Erythroblast (primary cell): ENCODE measurements at regions not wholly inside any gene's neighbourhood (a gene's known extent, or its start where the extent isn't known, plus 50 kb on each side); places are given as distances from the start of the nearest gene placed in this dataset.

Source experiments
- GATA1 ChIP-seq: IDR thresholded peaks from 2 replicates; pipeline ENCODE4 v1.6.1; 2011; ENCODE audit warnings: low read depth, mild to moderate bottlenecking, control low read depth, low read length, moderate library complexity
- POLR2A ChIP-seq: IDR thresholded peaks from 2 replicates; pipeline ENCODE4 v1.6.1; 2011; ENCODE audit warnings: mild to moderate bottlenecking, low read length

DNA sequence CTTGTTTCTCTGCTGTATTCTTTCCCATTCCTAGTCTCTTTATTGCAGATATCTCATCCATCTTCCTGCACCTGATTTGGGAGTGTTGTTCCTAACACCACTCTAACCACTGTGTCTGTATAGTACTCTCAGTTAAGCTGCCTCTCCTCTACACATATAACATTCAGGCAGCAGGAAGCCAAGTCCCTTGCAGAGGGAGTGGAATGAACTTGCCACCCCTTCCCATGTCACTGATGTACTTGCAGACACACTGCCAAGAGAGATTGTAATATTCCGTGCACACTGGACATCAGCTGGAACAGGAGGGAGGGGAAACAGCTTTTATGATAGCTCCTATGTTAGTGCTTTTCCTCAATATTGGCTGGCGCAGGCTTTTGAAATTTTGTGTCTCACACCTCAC, 281.6 kb upstream of the E2F7 start:
- TF ChIP-seq POLR2A (no peak), GATA1 (no peak)
